ENCODE measurements at regions not wholly inside any gene's neighbourhood (a gene's known extent, or its start where the extent isn't known, plus 50 kb on each side); places are given as distances from the start of the nearest gene placed in this dataset.

GRCh38 chr2:104431701-104432121 is 422.2 kb upstream of the POU3F3 start:
- Histone ChIP-seq H3K27me3 (no peaks in the 10 kb centered on the region), H3K27ac (no peak overlapping the region), H3K4me3 (no peak overlapping the region), H3K9me3 (replicated peaks) (no peaks in the 10 kb centered on the region), H3K36me3 (no peaks in the 10 kb centered on the region), H3K4me1 (peaks cover 8% of the 10 kb centered on the region; the same call in 1 of the 2 replicates)
- no peak for DNase-seq

GRCh38 chr2:104432401-104432800 is 421.5 kb upstream of the POU3F3 start:
- no peaks in the 10 kb centered on the region for H3K9me3 ChIP-seq (replicated peaks)
- no peak for DNase-seq

GRCh38 chr2:104432991-104433390 is 420.9 kb upstream of the POU3F3 start:
- Histone ChIP-seq H3K4me3 (no peak overlapping the region), H3K27me3 (no peaks in the 10 kb centered on the region), H3K36me3 (no peaks in the 10 kb centered on the region), H3K27ac (no peak overlapping the region), H3K4me1 (peaks cover 8% of the 10 kb centered on the region; the same call in 1 of the 2 replicates), H3K9me3 (replicated peaks) (no peaks in the 10 kb centered on the region; the same call in 1 of the 2 replicates)
- DNase-seq, result no peak

More at GRCh38 chr2:104432401-104432800, 421.5 kb upstream of the POU3F3 start:
- Histone ChIP-seq H3K27ac (no peak overlapping the region), H3K36me3 (no peaks in the 10 kb centered on the region), H3K4me1 (peaks cover 8% of the 10 kb centered on the region; the same call in 1 of the 2 replicates), H3K27me3 (no peaks in the 10 kb centered on the region), H3K4me3 (no peak overlapping the region)

GRCh38 chr2:104433657-104434056 is 420.3 kb upstream of the POU3F3 start:
- Histone ChIP-seq H3K4me3 (no peak overlapping the region), H3K27ac (no peak overlapping the region), H3K4me1 (peaks cover 8% of the 10 kb centered on the region; the same call in 1 of the 2 replicates), H3K9me3 (replicated peaks) (no peaks in the 10 kb centered on the region; the same call in 1 of the 2 replicates), H3K36me3 (no peaks in the 10 kb centered on the region), H3K27me3 (no peaks in the 10 kb centered on the region)
- no peak for DNase-seq

- Histone ChIP-seq H3K4me1 (peaks cover 8% of the 10 kb centered on the region; the same call in 1 of the 2 replicates), H3K27me3 (no peaks in the 10 kb centered on the region), H3K36me3 (no peaks in the 10 kb centered on the region), H3K27ac (no peak overlapping the region), H3K4me3 (no peak overlapping the region), H3K9me3 (replicated peaks) (no peaks in the 10 kb centered on the region; the same call in 1 of the 2 replicates)
- peak in 1 of 2 experiments; percentile 18 for DNase-seq
These were observed 419.6 kb upstream of the POU3F3 start for GRCh38 chr2:104434318-104434792.

GRCh38 chr2:104434966-104435365 is 418.9 kb upstream of the POU3F3 start:
- H3K4me1 ChIP-seq, result peaks cover 8% of the 10 kb centered on the region; the same call in 1 of the 2 replicates
- no peak for DNase-seq
- no peak overlapping the region for H3K4me3 ChIP-seq
- H3K27me3 ChIP-seq, result no peaks in the 10 kb centered on the region
- no peaks in the 10 kb centered on the region; the same call in 1 of the 2 replicates for H3K9me3 ChIP-seq (replicated peaks)
- no peak overlapping the region for H3K27ac ChIP-seq
- no peaks in the 10 kb centered on the region for H3K36me3 ChIP-seq

GRCh38 chr2:104438481-104438880 is 415.4 kb upstream of the POU3F3 start:
- Histone ChIP-seq H3K4me3 (no peak overlapping the region), H3K36me3 (no peaks in the 10 kb centered on the region), H3K9me3 (replicated peaks) (no peaks in the 10 kb centered on the region; the same call in 1 of the 2 replicates), H3K27me3 (no peaks in the 10 kb centered on the region), H3K4me1 (no peaks in the 10 kb centered on the region), H3K27ac (no peak overlapping the region)
- no peak for DNase-seq

- H3K9me3 ChIP-seq (replicated peaks), result no peaks in the 10 kb centered on the region
- H3K4me3 ChIP-seq, result no peak overlapping the region
- no peaks in the 10 kb centered on the region for H3K36me3 ChIP-seq
- DNase-seq, result no peak
- no peak overlapping the region for H3K27ac ChIP-seq
- no peaks in the 10 kb centered on the region for H3K27me3 ChIP-seq
- H3K4me1 ChIP-seq, result no peaks in the 10 kb centered on the region
These were observed 410.8 kb upstream of the POU3F3 start for GRCh38 chr2:104443145-104443544.

- no peak overlapping the region for H3K27ac ChIP-seq
- no peaks in the 10 kb centered on the region for H3K9me3 ChIP-seq (replicated peaks)
- H3K4me3 ChIP-seq, result no peak overlapping the region
- peak in 1 of 2 experiments; percentile 34 for DNase-seq
- no peaks in the 10 kb centered on the region for H3K27me3 ChIP-seq
- H3K4me1 ChIP-seq, result no peaks in the 10 kb centered on the region
- no peaks in the 10 kb centered on the region for H3K36me3 ChIP-seq
These were observed 409.5 kb upstream of the POU3F3 start for GRCh38 chr2:104444392-104444791.

GRCh38 chr2:104444889-104445288 is 409.0 kb upstream of the POU3F3 start:
- H3K27me3 ChIP-seq, result no peaks in the 10 kb centered on the region
- no peaks in the 10 kb centered on the region for H3K36me3 ChIP-seq
- no peak overlapping the region for H3K4me3 ChIP-seq
- no peaks in the 10 kb centered on the region for H3K4me1 ChIP-seq
- no peak for DNase-seq
- H3K27ac ChIP-seq, result no peak overlapping the region
- no peaks in the 10 kb centered on the region for H3K9me3 ChIP-seq (replicated peaks)

GRCh38 chr2:104447831-104448434 is 406.0 kb upstream of the POU3F3 start:
- Histone ChIP-seq H3K27ac (no peak overlapping the region), H3K4me1 (no peaks in the 10 kb centered on the region), H3K9me3 (replicated peaks) (no peaks in the 10 kb centered on the region), H3K27me3 (no peaks in the 10 kb centered on the region), H3K36me3 (no peaks in the 10 kb centered on the region), H3K4me3 (no peak overlapping the region)
- peak in 1 of 2 experiments; percentile 19 for DNase-seq

GRCh38 chr2:104448661-104449440 is 405.1 kb upstream of the POU3F3 start:
- no peak for DNase-seq
- Histone ChIP-seq H3K4me1 (no peaks in the 10 kb centered on the region), H3K9me3 (replicated peaks) (no peaks in the 10 kb centered on the region), H3K27ac (no peak overlapping the region), H3K4me3 (no peak overlapping the region), H3K36me3 (no peaks in the 10 kb centered on the region), H3K27me3 (no peaks in the 10 kb centered on the region)

GRCh38 chr2:104452558-104452957 is 401.4 kb upstream of the POU3F3 start:
- no peaks in the 10 kb centered on the region for H3K9me3 ChIP-seq (replicated peaks)
- no peaks in the 10 kb centered on the region for H3K27me3 ChIP-seq

GRCh38 chr2:104462731-104463130 is 391.2 kb upstream of the POU3F3 start:
- no peak for DNase-seq
- Histone ChIP-seq H3K4me1 (no peaks in the 10 kb centered on the region), H3K27ac (no peak overlapping the region), H3K27me3 (0 out of 2 replicates have a peak, but pooled peaks cover 8% of the 10 kb centered on the region), H3K4me3 (no peak overlapping the region), H3K9me3 (replicated peaks) (no peaks in the 10 kb centered on the region), H3K36me3 (no peaks in the 10 kb centered on the region)

More at GRCh38 chr2:104452558-104452957, 401.4 kb upstream of the POU3F3 start:
- Histone ChIP-seq H3K27ac (no peak overlapping the region), H3K4me1 (no peaks in the 10 kb centered on the region), H3K4me3 (no peak overlapping the region), H3K36me3 (no peaks in the 10 kb centered on the region)
- DNase-seq, result no peak

- Histone ChIP-seq H3K9me3 (replicated peaks) (no peaks in the 10 kb centered on the region), H3K4me3 (no peak overlapping the region), H3K27me3 (0 out of 2 replicates have a peak, but pooled peaks cover 8% of the 10 kb centered on the region)
These were observed 387.9 kb upstream of the POU3F3 start for GRCh38 chr2:104465981-104466380.

More at GRCh38 chr2:104465981-104466380, 387.9 kb upstream of the POU3F3 start:
- Histone ChIP-seq H3K4me1 (no peaks in the 10 kb centered on the region), H3K27ac (no peak overlapping the region), H3K36me3 (no peaks in the 10 kb centered on the region)
- DNase-seq, result no peak
